NCI-H146 treated with DMSO at 0.1 percent for 48 hours (cell line): ENCODE measurements at regions not wholly inside any gene's neighbourhood (a gene's known extent, or its start where the extent isn't known, plus 50 kb on each side); places are given as distances from the start of the nearest gene placed in this dataset.
"Not testable (repeated sequence)": the region's sequence is repeated elsewhere in the genome, so short reads cannot be mapped to it uniquely, and the experiment has no call there.

Source experiments
- DNase-seq: peaks from one replicate; lab custom pipeline; 2025; ENCODE audit not compliant: unreplicated experiment; lab: John Stamatoyannopoulos, UW

DNA sequence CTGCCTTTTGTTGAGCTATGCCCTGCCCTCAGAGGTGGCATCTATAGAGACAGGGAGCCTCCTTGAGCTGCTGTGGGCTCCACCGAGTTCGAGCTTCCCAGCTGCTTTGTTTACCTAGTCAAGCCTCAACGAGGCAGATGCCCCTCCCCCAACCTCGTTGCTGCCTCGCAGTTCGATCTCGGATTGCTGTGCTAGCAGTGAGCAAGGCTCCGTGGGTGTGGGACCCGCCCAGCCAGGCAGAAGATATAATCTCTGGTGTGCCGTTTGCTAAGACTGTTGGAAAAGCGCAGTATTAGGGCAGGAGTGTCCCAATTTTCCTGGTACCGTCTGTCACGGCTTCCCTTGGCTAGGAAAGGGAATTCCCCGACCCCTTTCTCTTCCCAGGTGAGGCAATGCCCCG, 88.4 kb upstream of the CDK6 start:
- no peak for DNase-seq

GRCh38 chr7:92917230-92917629, 80.9 kb upstream of the CDK6 start:
- no peak for DNase-seq

- DNase-seq = no peak
Measured at GRCh38 chr7:92916770-92917224, 80.4 kb upstream of the CDK6 start.

- DNase-seq = no peak
Measured at GRCh38 chr7:92915348-92915747, 79.0 kb upstream of the CDK6 start.

DNA sequence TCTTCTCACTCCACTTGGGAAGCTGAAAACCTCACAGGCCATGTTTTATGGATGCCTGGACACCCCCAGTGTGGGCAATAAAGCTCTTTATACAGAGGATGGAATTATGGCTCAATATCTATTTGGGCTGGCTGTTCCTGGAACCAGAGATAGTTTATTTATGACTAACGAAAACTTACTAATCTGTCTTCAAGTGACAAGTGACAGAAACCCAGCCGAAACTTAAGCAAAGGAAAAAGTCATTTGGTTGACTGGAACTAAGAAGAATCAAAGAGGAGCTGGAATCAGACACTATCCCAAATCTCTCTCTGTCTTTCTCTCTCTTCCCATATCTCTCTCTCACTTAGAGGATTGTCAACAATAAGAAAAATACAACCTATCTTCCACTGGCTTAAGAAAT, 78.3 kb upstream of the CDK6 start:
- DNase-seq = no peak

DNA sequence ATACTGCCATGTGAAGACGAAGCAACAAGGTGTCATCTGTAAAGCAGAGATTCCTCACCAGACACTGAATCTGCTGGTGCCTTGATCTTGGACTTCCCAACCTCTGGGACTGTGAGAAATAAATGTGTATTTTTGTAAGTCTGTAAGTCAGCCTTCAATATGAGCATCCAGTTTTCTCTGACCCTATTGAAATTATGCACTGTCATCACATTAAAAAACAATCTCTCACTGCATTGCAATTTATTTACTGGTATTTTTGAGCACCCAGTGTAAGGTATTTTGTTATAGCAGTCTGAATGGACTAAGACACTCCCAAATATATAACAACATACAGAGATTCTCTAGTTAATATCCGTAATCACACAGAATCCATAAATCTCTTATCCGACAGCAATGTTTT, 77.5 kb upstream of the CDK6 start:
- DNase-seq = no peak

DNA sequence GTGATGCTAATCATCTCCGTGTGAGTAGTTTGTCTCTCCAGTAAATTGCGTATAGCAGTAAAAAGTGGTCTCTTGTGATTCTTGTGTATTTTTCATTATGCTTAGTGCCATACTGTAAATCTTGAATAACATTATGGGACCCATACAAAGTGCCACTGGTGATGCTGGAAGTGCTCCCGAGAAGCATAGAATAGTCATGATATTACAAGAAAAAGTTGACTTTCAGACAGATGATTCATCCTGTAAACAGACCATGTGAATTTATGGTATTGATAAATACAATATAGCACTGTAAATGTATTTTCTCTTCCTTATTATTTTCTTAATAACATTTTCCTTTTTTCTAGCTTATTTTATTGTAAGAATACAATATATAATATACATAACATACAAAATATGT, 74.6 kb upstream of the CDK6 start:
- DNase-seq = no peak

- no peak for DNase-seq
Measured at GRCh38 chr7:92909686-92910475, 73.5 kb upstream of the CDK6 start.

- no peak for DNase-seq
Measured at GRCh38 chr7:92904244-92905131, 68.1 kb upstream of the CDK6 start.

- no peak for DNase-seq
Measured at GRCh38 chr7:92898798-92899197, 62.4 kb upstream of the CDK6 start.

DNA sequence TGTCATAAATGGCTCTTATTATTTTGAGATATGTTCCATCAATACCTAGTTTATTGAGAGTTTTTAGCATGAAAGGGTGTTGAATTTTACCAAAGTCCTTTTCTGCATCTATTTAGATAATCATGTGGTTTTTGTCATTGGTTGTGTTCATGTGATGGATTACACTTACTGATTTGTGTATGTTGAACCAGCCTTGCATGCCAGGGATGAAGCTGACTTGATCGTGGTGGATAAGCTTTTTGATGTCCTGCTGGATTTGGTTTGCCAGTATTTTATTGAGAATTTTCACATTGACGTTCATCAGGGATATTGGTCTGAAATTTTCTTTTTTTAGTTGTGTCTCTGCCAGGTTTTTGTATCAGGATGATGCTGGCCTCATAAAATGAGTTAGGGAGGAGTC, 58.5 kb upstream of the CDK6 start:
- DNase-seq = not testable (repeated sequence)

- DNase-seq = no peak
Measured at GRCh38 chr7:92889081-92889480, 52.7 kb upstream of the CDK6 start.
